AG04449 (cell line): ENCODE measurements at regions not wholly inside any gene's neighbourhood (a gene's known extent, or its start where the extent isn't known, plus 50 kb on each side); places are given as distances from the start of the nearest gene placed in this dataset.

Experiments used
- CTCF ChIA-PET: fragments of 350-600 bp; formaldehyde crosslinking; extraction: SDS; loops from one replicate; lab custom pipeline; 2021; ENCODE audit warnings: antibody characterized with exemption; lab: Yijun Ruan, JAX
- POLR2A ChIA-PET: fragments of 400-600, 350-600 bp; formaldehyde crosslinking; extraction: SDS; loops from one replicate; lab custom pipeline; 2020; ENCODE audit warnings: antibody characterized with exemption, inconsistent platforms; lab: Yijun Ruan, JAX
- DNase-seq: peaks from one replicate; pipeline ENCODE4 v3.0.0-alpha.2; 2010; ENCODE audit warnings: low read depth, low spot score
- H3K4me3 ChIP-seq: 2 replicates; pipeline ENCODE4 v1.5.1; 2011; ENCODE audit warnings: low read depth, mild to moderate bottlenecking, control low read depth, low read length
- TF ChIP-seq, protein P1 (sequence below): IDR thresholded peaks from one replicate; pipeline ENCODE4 v1.5.1; 2011; ENCODE audit warnings: mild to moderate bottlenecking, moderate library complexity, low read length, control low read depth, inconsistent platforms; ENCODE audit not compliant: insufficient read depth; ENCODE audit errors: missing control alignments

DNA sequence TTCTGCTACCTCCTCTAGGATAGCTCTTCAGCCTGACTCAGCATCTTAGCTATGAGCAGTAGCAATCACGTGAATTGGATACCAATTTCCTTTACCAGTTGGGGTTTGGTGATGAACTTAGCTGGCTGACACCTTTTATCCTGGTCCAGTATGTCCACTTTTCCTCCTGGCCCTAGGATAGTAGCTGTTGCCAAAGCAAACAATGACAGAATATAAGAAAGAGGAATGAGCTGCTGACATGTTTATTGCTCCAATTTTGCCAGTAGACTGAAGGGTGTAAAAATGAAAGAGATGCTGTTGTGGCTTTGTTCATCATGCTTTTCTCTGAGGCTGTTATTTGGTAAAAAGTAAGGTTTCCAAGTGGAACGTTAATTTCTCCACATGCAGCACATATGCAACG, 168.3 kb upstream of the JAG1 start:
- no peak overlapping the region for H3K4me3 ChIP-seq
- CTCF ChIA-PET = no interaction called here
- no peak for DNase-seq
- POLR2A ChIA-PET = no interaction called here
- TF ChIP-seq, protein P1, sequence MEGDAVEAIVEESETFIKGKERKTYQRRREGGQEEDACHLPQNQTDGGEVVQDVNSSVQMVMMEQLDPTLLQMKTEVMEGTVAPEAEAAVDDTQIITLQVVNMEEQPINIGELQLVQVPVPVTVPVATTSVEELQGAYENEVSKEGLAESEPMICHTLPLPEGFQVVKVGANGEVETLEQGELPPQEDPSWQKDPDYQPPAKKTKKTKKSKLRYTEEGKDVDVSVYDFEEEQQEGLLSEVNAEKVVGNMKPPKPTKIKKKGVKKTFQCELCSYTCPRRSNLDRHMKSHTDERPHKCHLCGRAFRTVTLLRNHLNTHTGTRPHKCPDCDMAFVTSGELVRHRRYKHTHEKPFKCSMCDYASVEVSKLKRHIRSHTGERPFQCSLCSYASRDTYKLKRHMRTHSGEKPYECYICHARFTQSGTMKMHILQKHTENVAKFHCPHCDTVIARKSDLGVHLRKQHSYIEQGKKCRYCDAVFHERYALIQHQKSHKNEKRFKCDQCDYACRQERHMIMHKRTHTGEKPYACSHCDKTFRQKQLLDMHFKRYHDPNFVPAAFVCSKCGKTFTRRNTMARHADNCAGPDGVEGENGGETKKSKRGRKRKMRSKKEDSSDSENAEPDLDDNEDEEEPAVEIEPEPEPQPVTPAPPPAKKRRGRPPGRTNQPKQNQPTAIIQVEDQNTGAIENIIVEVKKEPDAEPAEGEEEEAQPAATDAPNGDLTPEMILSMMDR = no peak

DNA sequence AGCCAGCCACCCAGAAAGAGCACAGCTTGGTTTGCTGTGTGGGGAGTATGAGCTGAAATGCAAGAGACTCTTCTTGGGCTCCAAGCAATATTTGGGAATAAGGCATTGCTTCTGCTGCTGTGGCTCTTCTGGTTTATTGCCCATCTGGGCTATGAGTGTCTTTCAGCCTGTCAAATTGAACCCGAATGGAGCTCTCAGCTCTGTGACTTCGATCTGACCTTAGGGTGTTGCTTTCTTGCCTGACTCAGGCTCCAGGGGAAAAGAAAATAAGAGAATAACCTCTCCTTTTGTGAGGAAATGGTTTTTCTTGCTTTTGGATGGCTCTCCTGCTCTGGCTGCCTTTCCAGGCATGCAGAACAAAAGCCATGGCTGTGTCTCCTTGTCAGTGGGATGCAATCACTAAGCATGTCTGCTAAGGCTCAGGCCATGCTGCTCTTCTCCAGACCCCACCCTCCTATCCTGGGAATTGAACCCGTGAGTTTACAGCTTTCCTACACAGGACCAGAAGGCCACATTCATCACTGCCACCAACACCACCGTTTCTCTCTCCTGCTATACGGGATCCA, 169.4 kb upstream of the JAG1 start:
- no peak overlapping the region for H3K4me3 ChIP-seq
- TF ChIP-seq, protein P1 = no peak
- CTCF ChIA-PET = interaction anchor here (1.7 kb wide), 1 partner anchor 10 kb away, joined by 4 read pairs; no protein-coding TSS in a partner anchor
- DNase-seq = no peak
- POLR2A ChIA-PET = no interaction called here

DNA sequence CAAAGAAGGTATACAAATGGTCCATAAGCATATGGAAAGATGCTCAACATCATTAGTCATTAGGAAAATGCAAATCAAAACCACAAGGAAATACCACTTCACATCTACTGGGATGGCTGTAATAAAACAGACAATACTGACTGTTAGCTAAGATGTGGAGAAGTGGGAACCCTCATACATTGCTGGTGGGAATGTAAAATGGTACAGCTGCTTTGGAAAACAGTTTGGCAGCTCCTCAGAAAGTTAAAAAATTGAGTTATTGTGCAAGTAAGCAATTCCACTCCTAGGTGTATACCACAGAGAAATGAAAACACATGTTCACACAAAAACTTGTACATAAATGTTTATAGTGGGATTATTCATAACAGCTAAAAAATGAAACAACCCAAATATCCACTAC, 173.0 kb upstream of the JAG1 start:
- H3K4me3 ChIP-seq = no peak overlapping the region
- no peak for DNase-seq
- TF ChIP-seq, protein P1 = no peak
- ChIA-PET CTCF (no interaction called here), POLR2A (no interaction called here)

DNA sequence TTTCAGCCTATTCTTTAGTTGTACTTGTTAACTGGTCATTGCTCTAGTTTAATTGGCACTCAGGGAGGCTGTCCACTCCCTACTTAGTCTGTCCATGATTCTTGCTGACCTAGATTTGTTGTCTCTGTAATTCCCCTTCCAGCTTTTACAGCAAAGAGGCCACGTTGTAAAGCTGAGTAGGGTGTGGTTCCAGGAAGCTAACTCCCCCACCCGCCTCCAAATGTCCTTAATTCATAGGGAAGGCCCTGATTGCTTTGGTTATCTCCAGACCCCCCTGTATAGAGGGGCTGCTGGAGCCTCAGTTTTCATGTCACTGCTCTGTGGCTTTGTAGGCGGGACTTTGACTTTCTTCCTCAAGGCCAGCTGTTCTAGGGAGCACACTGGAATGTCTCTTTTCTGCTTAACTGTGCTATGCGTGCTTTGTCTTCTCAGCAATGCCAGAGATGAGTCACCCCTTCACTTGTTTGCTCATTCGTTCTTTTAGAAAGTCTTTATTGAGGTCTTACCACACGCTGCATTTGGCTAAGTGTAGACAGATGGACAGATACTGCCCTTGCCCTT, 175.1 kb upstream of the JAG1 start:
- ChIA-PET POLR2A (no interaction called here), CTCF (interaction anchor here (1.0 to 1.1 kb wide), 3 partner anchors 10 to 14 kb away, joined by 3 to 4 read pairs (median 4); no protein-coding TSS in a partner anchor)
- TF ChIP-seq, protein P1 = no peak
- DNase-seq = peak; percentile 65
- no peak overlapping the region for H3K4me3 ChIP-seq

DNA sequence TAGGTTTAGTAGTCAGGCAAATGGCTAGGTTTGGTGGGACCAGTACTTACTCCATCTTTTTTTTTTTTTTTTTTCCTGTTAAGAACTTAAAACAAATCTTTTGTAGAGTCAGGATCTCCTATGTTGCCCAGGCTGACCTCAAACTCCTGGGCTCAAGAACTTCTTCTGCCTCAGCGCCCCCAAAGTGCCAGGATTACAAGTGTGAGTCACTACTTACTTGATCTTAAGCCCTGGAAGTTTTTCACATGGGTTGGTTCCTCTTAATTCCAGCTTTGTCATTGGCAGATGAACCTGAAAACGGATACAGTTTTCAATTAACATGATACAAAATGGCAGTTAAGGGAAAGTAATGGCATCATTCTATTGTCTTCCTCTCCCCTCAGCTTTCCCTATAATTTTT, 179.4 kb upstream of the JAG1 start:
- TF ChIP-seq, protein P1 = no peak
- DNase-seq = no peak
- H3K4me3 ChIP-seq = no peak overlapping the region
- CTCF ChIA-PET = interaction anchor here (1.6 kb wide), 1 partner anchor 691 kb away, joined by 3 read pairs; no protein-coding TSS in a partner anchor
- POLR2A ChIA-PET = no interaction called here

DNA sequence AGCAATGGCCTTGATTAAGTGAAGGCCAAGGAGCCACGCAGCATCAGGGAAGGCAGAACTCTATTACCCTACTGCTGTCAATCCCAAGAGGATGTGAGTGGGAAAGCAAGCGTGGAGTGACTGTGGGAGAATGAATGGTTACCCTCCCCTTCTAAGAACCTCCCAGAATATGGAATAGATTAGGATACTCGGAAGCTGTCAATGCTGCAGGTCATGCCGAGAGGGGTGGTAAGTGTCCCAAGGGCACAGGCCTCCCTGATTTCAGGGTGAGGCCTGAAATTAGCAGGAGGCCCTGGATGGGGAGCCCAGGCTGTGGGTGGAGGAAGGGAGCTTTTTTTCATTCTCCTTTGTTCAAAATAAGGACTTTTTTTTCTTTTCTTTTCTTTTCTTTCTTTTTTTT, 179.9 kb upstream of the JAG1 start:
- POLR2A ChIA-PET = no interaction called here

More for the DNA sequence above, 179.9 kb upstream of the JAG1 start:
- H3K4me3 ChIP-seq = no peak overlapping the region
- CTCF ChIA-PET = interaction anchor here (1.6 kb wide), 1 partner anchor 690 kb away, joined by 3 read pairs; no protein-coding TSS in a partner anchor
- no peak for DNase-seq
- TF ChIP-seq, protein P1 = no peak
